ENCODE measurements at regions not wholly inside any gene's neighbourhood (a gene's known extent, or its start where the extent isn't known, plus 50 kb on each side); places are given as distances from the start of the nearest gene placed in this dataset.

- H3K4me3 ChIP-seq (ENCODE audit: low read length in 2 of 2): no peak overlapping the region
- no peaks in the 10 kb centered on the region for H3K36me3 ChIP-seq (ENCODE audit: control insufficient read depth in 2 of 2, insufficient read depth in 2 of 2, low read length in 1 of 2)
- H3K9me3 ChIP-seq (ENCODE audit: control insufficient read depth in 2 of 2, insufficient read depth in 1 of 2, low read length in 1 of 2): no peaks in the 10 kb centered on the region
- H3K27ac ChIP-seq (ENCODE audit: low read depth in 1 of 2, low read length in 1 of 2): no peak overlapping the region
- WGBS: 82% methylated on average over 5 of the region's 5 CpGs
- H3K27me3 ChIP-seq (ENCODE audit: control insufficient read depth in 2 of 2, insufficient read depth in 1 of 2, low read length in 1 of 2): no peaks in the 10 kb centered on the region
- no peaks in the 10 kb centered on the region for H3K4me1 ChIP-seq (ENCODE audit: control insufficient read depth in 2 of 2, insufficient read depth in 2 of 2, low read length in 2 of 2)
- no peak for DNase-seq (ENCODE audit: low read depth in 6 of 9, low spot score in 9 of 9)
Observed at GRCh38 chr12:42652048-42652447, 62.5 kb upstream of the PRICKLE1 start.

GRCh38 chr12:42648061-42648460 lies 58.5 kb upstream of the PRICKLE1 start:
- WGBS: 91% methylated on average over 3 of the region's 3 CpGs
- Histone ChIP-seq H3K27me3 (ENCODE audit: control insufficient read depth in 2 of 2, insufficient read depth in 1 of 2, low read length in 1 of 2) (no peaks in the 10 kb centered on the region), H3K4me3 (ENCODE audit: low read length in 2 of 2) (no peak overlapping the region), H3K4me1 (ENCODE audit: control insufficient read depth in 2 of 2, insufficient read depth in 2 of 2, low read length in 2 of 2) (no peaks in the 10 kb centered on the region), H3K36me3 (ENCODE audit: control insufficient read depth in 2 of 2, insufficient read depth in 2 of 2, low read length in 1 of 2) (no peaks in the 10 kb centered on the region), H3K27ac (ENCODE audit: low read depth in 1 of 2, low read length in 1 of 2) (no peak overlapping the region), H3K9me3 (ENCODE audit: control insufficient read depth in 2 of 2, insufficient read depth in 1 of 2, low read length in 1 of 2) (no peaks in the 10 kb centered on the region)
- no peak for DNase-seq (ENCODE audit: low read depth in 6 of 9, low spot score in 9 of 9)

GRCh38 chr12:42643881-42644579 lies 54.5 kb upstream of the PRICKLE1 start:
- H3K27me3 ChIP-seq (ENCODE audit: control insufficient read depth in 2 of 2, insufficient read depth in 1 of 2, low read length in 1 of 2): no peaks in the 10 kb centered on the region
- DNase-seq (ENCODE audit: low read depth in 6 of 9, low spot score in 9 of 9): no peak
- H3K36me3 ChIP-seq (ENCODE audit: control insufficient read depth in 2 of 2, insufficient read depth in 2 of 2, low read length in 1 of 2): no peaks in the 10 kb centered on the region
- no peaks in the 10 kb centered on the region for H3K9me3 ChIP-seq (ENCODE audit: control insufficient read depth in 2 of 2, insufficient read depth in 1 of 2, low read length in 1 of 2)
- no peak overlapping the region for H3K4me3 ChIP-seq (ENCODE audit: low read length in 2 of 2)
- H3K4me1 ChIP-seq (ENCODE audit: control insufficient read depth in 2 of 2, insufficient read depth in 2 of 2, low read length in 2 of 2): no peaks in the 10 kb centered on the region
- 94% methylated on average over 6 of the region's 6 CpGs for WGBS
- H3K27ac ChIP-seq (ENCODE audit: low read depth in 1 of 2, low read length in 1 of 2): no peak overlapping the region

- DNase-seq (ENCODE audit: low read depth in 6 of 9, low spot score in 9 of 9): no peak
- WGBS: 68% methylated on average over 1 of the region's 1 CpG
- Histone ChIP-seq H3K36me3 (ENCODE audit: control insufficient read depth in 2 of 2, insufficient read depth in 2 of 2, low read length in 1 of 2) (no peaks in the 10 kb centered on the region), H3K4me1 (ENCODE audit: control insufficient read depth in 2 of 2, insufficient read depth in 2 of 2, low read length in 2 of 2) (no peaks in the 10 kb centered on the region), H3K27me3 (ENCODE audit: control insufficient read depth in 2 of 2, insufficient read depth in 1 of 2, low read length in 1 of 2) (no peaks in the 10 kb centered on the region), H3K27ac (ENCODE audit: low read depth in 1 of 2, low read length in 1 of 2) (no peak overlapping the region), H3K9me3 (ENCODE audit: control insufficient read depth in 2 of 2, insufficient read depth in 1 of 2, low read length in 1 of 2) (no peaks in the 10 kb centered on the region), H3K4me3 (ENCODE audit: low read length in 2 of 2) (no peak overlapping the region)
Observed at GRCh38 chr12:42641221-42641885, 51.8 kb upstream of the PRICKLE1 start.

GRCh38 chr12:42640391-42640790 lies 50.8 kb upstream of the PRICKLE1 start:
- WGBS: 87% methylated on average over 2 of the region's 2 CpGs

GRCh38 chr12:42639556-42639955 lies 50.0 kb upstream of the PRICKLE1 start:
- Histone ChIP-seq H3K27me3 (ENCODE audit: control insufficient read depth in 2 of 2, insufficient read depth in 1 of 2, low read length in 1 of 2) (no peaks in the 10 kb centered on the region), H3K36me3 (ENCODE audit: control insufficient read depth in 2 of 2, insufficient read depth in 2 of 2, low read length in 1 of 2) (no peaks in the 10 kb centered on the region), H3K4me3 (ENCODE audit: low read length in 2 of 2) (no peak overlapping the region), H3K4me1 (ENCODE audit: control insufficient read depth in 2 of 2, insufficient read depth in 2 of 2, low read length in 2 of 2) (no peaks in the 10 kb centered on the region), H3K9me3 (ENCODE audit: control insufficient read depth in 2 of 2, insufficient read depth in 1 of 2, low read length in 1 of 2) (no peaks in the 10 kb centered on the region), H3K27ac (ENCODE audit: low read depth in 1 of 2, low read length in 1 of 2) (no peak overlapping the region)
- DNase-seq (ENCODE audit: low read depth in 6 of 9, low spot score in 9 of 9): no peak

More at GRCh38 chr12:42640391-42640790, 50.8 kb upstream of the PRICKLE1 start:
- DNase-seq (ENCODE audit: low read depth in 6 of 9, low spot score in 9 of 9): no peak
- no peak overlapping the region for H3K4me3 ChIP-seq (ENCODE audit: low read length in 2 of 2)
- no peak overlapping the region for H3K27ac ChIP-seq (ENCODE audit: low read depth in 1 of 2, low read length in 1 of 2)
- no peaks in the 10 kb centered on the region for H3K27me3 ChIP-seq (ENCODE audit: control insufficient read depth in 2 of 2, insufficient read depth in 1 of 2, low read length in 1 of 2)
- no peaks in the 10 kb centered on the region for H3K9me3 ChIP-seq (ENCODE audit: control insufficient read depth in 2 of 2, insufficient read depth in 1 of 2, low read length in 1 of 2)
- H3K36me3 ChIP-seq (ENCODE audit: control insufficient read depth in 2 of 2, insufficient read depth in 2 of 2, low read length in 1 of 2): no peaks in the 10 kb centered on the region
- H3K4me1 ChIP-seq (ENCODE audit: control insufficient read depth in 2 of 2, insufficient read depth in 2 of 2, low read length in 2 of 2): no peaks in the 10 kb centered on the region

Measured in thymus (tissue), 11 donors.